Transverse colon (tissue), 4 donors: ENCODE measurements at regions not wholly inside any gene's neighbourhood (a gene's known extent, or its start where the extent isn't known, plus 50 kb on each side); places are given as distances from the start of the nearest gene placed in this dataset.

Experiments used
- DNase-seq: peaks from one replicate; pipeline ENCODE4 v3.0.0-alpha.2; 2019
- H3K27ac ChIP-seq, 4 donors: fragments of 200-600 bp; sonication (generic); 2 replicates each; pipeline ENCODE4 v1.5.1; 2016 to 2018; ENCODE audit warnings: inconsistent platforms in 4 of 4
- H3K27me3 ChIP-seq: fragments of 200-600 bp; sonication (generic); 2 replicates; pipeline ENCODE4 v1.5.1; 2017; ENCODE audit warnings: inconsistent platforms
- H3K36me3 ChIP-seq, 4 donors: fragments of 200-600 bp; sonication (generic); 2 replicates each; pipeline ENCODE4 v1.5.1; 2017 to 2019; ENCODE audit warnings: inconsistent platforms in 4 of 4
- H3K4me1 ChIP-seq, 4 donors: fragments of 200-600 bp; sonication (generic); 2 replicates each; pipeline ENCODE4 v1.5.1; 2017 to 2020; ENCODE audit warnings: inconsistent platforms in 4 of 4
- H3K4me3 ChIP-seq, 4 donors: fragments of 200-600 bp; sonication (generic); 1 replicate in 1 of 4; 2 replicates in 3 of 4; pipeline versions ENCODE4 v1.5.1 to v1.6.1; 2017 to 2019; ENCODE audit warnings: inconsistent platforms in 4 of 4
- H3K9me3 ChIP-seq, 2 donors: fragments of 200-600 bp; sonication (generic); 2 replicates each; pipeline ENCODE4 v1.5.1; 2017 to 2019; ENCODE audit warnings: inconsistent platforms in 2 of 2
- EP300 ChIP-seq: sonication (generic); formaldehyde crosslinking; IDR thresholded peaks from one replicate; pipeline ENCODE4 v1.6.1; 2017; ENCODE audit warnings: antibody characterized with exemption, low read depth
- POLR2A ChIP-seq: fragments of 450-650 bp; IDR thresholded peaks from one replicate; pipeline ENCODE4 v1.6.1; 2016; ENCODE audit warnings: antibody characterized with exemption, mild to moderate bottlenecking, moderate library complexity
- POLR2AphosphoS5 ChIP-seq, 3 donors: sonication (generic); formaldehyde crosslinking; IDR thresholded peaks; one replicate each; pipeline ENCODE4 v1.6.1; 2016; ENCODE audit warnings: antibody characterized with exemption in 3 of 3
- WGBS, 2 donors: methylation state at CpG; one replicate each; pipeline ENCODE4 v1.1.5; 2018; ENCODE audit warnings: low coverage in 1 of 2; 5-methylcytosine and 5-hydroxymethylcytosine counted together
- in situ Hi-C, 4 donors: fragments of 200-750 bp; cut with MboI; loops; one replicate each; pipeline versions ENCODE4 v1.15.0 to v1.15.1; 2017; ENCODE audit warnings: low sequenced_read_pairs in 3 of 4, low pct_ligation_motif_present in 1 of 4, low pct_unique_long_range_greater_than_20kb in 1 of 4
- intact Hi-C: fragments of 100-400 bp; cut with DNase I; formaldehyde crosslinking; loops from one replicate; pipeline ENCODE4 v1.15.1; 2023; ENCODE audit warnings: low total_unique reads
- TF ChIP-seq, protein P1 (sequence below), 5 experiments: fragments of 200-600 bp in 3 of 5; fragments of 450-650 bp in 2 of 5; sonication (generic) in 3 of 5; IDR thresholded peaks; 1 replicate in 2 of 5; 2 replicates in 3 of 5; pipeline ENCODE4 v1.5.1; 2016 to 2017; ENCODE audit warnings: antibody characterized with exemption in 5 of 5, inconsistent platforms in 3 of 5, mild to moderate bottlenecking in 2 of 5, moderate library complexity in 1 of 5

- H3K4me3 ChIP-seq, result no peak overlapping the region
- DNase-seq, result no peak
- TF ChIP-seq, protein P1, sequence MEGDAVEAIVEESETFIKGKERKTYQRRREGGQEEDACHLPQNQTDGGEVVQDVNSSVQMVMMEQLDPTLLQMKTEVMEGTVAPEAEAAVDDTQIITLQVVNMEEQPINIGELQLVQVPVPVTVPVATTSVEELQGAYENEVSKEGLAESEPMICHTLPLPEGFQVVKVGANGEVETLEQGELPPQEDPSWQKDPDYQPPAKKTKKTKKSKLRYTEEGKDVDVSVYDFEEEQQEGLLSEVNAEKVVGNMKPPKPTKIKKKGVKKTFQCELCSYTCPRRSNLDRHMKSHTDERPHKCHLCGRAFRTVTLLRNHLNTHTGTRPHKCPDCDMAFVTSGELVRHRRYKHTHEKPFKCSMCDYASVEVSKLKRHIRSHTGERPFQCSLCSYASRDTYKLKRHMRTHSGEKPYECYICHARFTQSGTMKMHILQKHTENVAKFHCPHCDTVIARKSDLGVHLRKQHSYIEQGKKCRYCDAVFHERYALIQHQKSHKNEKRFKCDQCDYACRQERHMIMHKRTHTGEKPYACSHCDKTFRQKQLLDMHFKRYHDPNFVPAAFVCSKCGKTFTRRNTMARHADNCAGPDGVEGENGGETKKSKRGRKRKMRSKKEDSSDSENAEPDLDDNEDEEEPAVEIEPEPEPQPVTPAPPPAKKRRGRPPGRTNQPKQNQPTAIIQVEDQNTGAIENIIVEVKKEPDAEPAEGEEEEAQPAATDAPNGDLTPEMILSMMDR (IDR thresholded peaks at IDR 0.05), result no peak
- no peak for TF ChIP-seq POLR2AphosphoS5 (IDR thresholded peaks at IDR 0.05)
- in situ Hi-C loops (no loop called here), intact Hi-C loops (no loop called here)
- no peaks in the 10 kb centered on the region for H3K27me3 ChIP-seq
- no peaks in the 10 kb centered on the region for H3K36me3 ChIP-seq
- H3K27ac ChIP-seq, result no peak overlapping the region
- peaks cover 6 to 15% (median 9%) of the 10 kb centered on the region in 4 donors for H3K4me1 ChIP-seq
- H3K9me3 ChIP-seq, result no peaks in the 10 kb centered on the region
Observed at GRCh38 chr4:99720206-99720605, 62.6 kb upstream of the C4orf54 start.

- H3K27ac ChIP-seq, result no peak overlapping the region
- no peaks in the 10 kb centered on the region for H3K9me3 ChIP-seq
- no peaks in the 10 kb centered on the region for H3K36me3 ChIP-seq
- intact Hi-C loops (no loop called here), in situ Hi-C loops (no loop called here)
- no peak for DNase-seq
- TF ChIP-seq POLR2A, result no peak
- TF ChIP-seq EP300, result no peak
- TF ChIP-seq, protein P1 (IDR thresholded peaks at IDR 0.05), result no peak
- no peak for TF ChIP-seq POLR2AphosphoS5 (IDR thresholded peaks at IDR 0.05)
- no peaks in the 10 kb centered on the region for H3K27me3 ChIP-seq
- no peak overlapping the region for H3K4me3 ChIP-seq
- no peaks in the 10 kb centered on the region for H3K4me1 ChIP-seq
- 17% methylated on average over 1 of the region's 1 CpG; no CpG with 5 or more reads in 1 of the 2 donors for WGBS, 2 donors
Observed at GRCh38 chr4:99716996-99717395, 59.4 kb upstream of the C4orf54 start.

GRCh38 chr4:99715286-99715685 is 57.7 kb upstream of the C4orf54 start:
- in situ Hi-C loops, result no loop called here
- no peak for DNase-seq
- Histone ChIP-seq H3K9me3 (no peaks in the 10 kb centered on the region), H3K36me3 (no peaks in the 10 kb centered on the region), H3K27me3 (no peaks in the 10 kb centered on the region), H3K4me1 (no peaks in the 10 kb centered on the region), H3K4me3 (no peak overlapping the region), H3K27ac (no peak overlapping the region)
- TF ChIP-seq, protein P1 (IDR thresholded peaks at IDR 0.05), result no peak
- TF ChIP-seq POLR2A (no peak), EP300 (no peak), POLR2AphosphoS5 (IDR thresholded peaks at IDR 0.05) (no peak)
- intact Hi-C loops, result no loop called here

DNA sequence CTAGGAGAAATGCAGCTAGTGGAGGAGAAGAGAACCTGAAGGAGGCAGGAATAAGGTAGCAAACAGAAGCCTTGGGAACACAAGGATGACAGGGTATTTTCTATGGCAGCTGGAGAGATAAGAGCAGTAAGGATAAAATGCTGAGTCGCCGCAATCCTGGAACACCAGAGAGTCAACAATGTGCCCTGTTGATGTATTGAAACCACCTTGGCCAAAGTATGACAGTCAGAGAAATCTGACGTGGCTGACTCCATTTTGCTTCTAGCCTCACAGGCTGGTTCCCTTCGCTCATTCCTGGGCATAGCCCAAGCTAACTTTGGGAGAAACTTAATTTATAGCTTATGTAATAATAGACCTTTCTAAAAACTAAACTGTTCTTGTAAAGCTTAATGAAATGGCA is 56.6 kb upstream of the C4orf54 start:
- Histone ChIP-seq H3K4me1 (no peaks in the 10 kb centered on the region), H3K27me3 (no peaks in the 10 kb centered on the region), H3K4me3 (no peak overlapping the region), H3K9me3 (no peaks in the 10 kb centered on the region), H3K36me3 (no peaks in the 10 kb centered on the region), H3K27ac (no peak overlapping the region)
- in situ Hi-C loops, result no loop called here
- no peak for DNase-seq
- WGBS, 2 donors, result 92% methylated on average over 4 of the region's 4 CpGs; no CpG with 5 or more reads in 1 of the 2 donors
- TF ChIP-seq POLR2AphosphoS5 (IDR thresholded peaks at IDR 0.05), result no peak
- TF ChIP-seq POLR2A, result no peak
- TF ChIP-seq, protein P1 (IDR thresholded peaks at IDR 0.05), result no peak
- no peak for TF ChIP-seq EP300
- intact Hi-C loops, result no loop called here
